AG09319 (cell line): ENCODE measurements at regions not wholly inside any gene's neighbourhood (a gene's known extent, or its start where the extent isn't known, plus 50 kb on each side); places are given as distances from the start of the nearest gene placed in this dataset.

Experiments
- DNase-seq: peaks from one replicate; pipeline ENCODE4 v3.0.0-alpha.2; 2010; ENCODE audit warnings: low read depth; ENCODE audit errors: extremely low read depth
- TF ChIP-seq, protein P1 (sequence below): IDR thresholded peaks from 2 replicates; pipeline ENCODE4 v1.5.1; 2011; ENCODE audit warnings: low read depth, mild to moderate bottlenecking, inconsistent platforms, low read length, moderate library complexity

DNA sequence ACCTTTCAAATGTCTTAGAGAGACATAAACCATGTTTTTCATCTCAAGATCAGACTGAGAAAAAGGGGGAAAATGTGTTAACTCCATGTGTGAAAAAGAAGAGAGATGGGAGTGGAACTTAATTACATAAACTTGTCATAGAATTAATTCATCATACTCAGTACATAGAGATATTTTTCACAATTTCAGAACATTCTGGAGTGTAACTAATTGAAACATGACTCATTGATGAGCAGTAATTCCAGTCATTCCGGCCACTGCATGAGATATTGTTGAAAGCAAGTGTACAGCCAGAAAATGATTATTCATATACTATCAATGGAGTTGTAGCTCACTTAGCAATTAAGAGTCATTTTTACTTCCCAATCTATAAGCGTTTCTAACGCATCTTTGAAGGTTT is 739.3 kb downstream of the LTN1 start:
- TF ChIP-seq, protein P1, sequence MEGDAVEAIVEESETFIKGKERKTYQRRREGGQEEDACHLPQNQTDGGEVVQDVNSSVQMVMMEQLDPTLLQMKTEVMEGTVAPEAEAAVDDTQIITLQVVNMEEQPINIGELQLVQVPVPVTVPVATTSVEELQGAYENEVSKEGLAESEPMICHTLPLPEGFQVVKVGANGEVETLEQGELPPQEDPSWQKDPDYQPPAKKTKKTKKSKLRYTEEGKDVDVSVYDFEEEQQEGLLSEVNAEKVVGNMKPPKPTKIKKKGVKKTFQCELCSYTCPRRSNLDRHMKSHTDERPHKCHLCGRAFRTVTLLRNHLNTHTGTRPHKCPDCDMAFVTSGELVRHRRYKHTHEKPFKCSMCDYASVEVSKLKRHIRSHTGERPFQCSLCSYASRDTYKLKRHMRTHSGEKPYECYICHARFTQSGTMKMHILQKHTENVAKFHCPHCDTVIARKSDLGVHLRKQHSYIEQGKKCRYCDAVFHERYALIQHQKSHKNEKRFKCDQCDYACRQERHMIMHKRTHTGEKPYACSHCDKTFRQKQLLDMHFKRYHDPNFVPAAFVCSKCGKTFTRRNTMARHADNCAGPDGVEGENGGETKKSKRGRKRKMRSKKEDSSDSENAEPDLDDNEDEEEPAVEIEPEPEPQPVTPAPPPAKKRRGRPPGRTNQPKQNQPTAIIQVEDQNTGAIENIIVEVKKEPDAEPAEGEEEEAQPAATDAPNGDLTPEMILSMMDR: no peak
- no peak for DNase-seq

DNA sequence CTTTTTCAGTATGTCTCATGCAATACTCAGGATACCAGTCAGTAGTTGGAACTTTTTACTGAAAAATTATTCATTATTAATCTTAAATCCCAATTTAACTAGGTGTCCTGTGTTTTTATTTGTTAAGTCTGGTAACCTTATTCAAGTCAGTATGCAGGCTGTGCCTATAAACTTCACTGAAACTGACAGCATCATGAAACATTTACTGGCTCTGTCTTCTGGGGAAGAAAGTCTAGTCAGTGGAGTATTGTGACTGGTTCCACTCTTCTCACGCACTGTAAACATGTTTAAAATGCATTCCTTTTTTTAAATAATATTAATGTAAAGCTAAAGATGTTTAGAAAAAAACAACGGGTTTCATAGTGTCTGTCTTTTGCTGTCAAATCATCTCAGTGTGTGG is 739.7 kb downstream of the LTN1 start:
- TF ChIP-seq, protein P1: no peak
- no peak for DNase-seq

DNA sequence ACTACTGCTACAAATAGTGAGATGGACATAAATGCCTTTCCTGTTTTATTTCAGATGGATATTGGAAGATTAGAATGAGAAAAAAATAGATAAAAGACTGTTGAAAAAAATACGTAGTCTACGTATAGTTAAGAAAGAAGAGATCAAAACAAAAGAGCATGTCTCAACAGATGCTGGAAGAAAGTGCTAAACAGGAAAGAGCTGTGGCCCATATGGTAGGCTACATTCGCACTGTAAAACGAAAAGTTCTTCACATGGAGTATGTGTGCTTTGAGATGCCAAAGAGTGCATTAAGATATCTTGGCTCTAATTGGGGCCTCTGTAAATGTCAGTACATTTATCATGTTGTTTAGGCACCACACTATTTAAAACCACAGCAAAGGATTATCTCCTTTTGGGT is 741.7 kb downstream of the LTN1 start:
- DNase-seq: no peak
- TF ChIP-seq, protein P1: no peak

DNA sequence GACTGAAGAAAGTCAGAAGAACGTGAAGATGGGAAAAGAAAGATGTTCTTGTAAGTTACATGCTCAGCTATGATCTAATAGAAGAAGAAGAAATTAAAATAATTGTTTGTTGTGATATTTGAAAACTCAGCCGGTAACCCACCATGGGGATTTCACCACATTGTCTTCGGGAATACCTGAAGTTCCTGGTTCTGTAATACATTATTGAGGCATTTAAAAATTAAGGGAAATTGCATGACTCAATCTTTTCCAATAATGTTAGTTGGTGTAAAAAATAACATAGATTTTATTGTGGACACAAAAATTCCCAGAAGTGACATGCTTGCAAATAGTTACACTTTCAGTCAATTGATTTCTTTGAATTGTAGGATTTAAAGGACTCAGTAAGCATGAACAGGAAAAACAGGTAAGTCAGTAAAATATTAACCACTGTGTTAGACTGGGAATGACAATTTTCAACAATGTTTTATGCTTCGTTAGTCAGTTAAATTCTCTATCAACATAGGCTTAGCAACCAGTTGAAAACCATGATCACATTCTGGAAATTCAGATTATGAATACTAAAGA is 745.1 kb downstream of the LTN1 start:
- no peak for DNase-seq
- TF ChIP-seq, protein P1: no peak

DNA sequence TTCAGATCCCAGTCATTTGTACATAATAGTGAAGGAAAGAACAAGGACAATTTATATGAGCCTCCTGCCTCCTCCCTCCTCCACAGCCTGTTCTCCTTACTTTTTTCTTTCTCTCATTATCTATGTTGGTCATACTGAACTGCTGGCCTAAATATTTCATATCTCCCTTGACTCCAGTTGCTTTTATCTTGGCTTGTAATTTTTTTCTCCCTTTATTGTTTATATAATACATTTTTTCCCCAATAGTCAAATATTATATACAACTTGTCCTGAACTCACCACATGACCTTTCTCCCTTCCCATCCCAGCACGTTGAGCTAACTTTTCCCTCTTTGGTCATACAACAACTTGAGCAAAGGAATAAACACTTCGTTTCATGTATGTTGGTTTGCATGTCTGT is 752.1 kb downstream of the LTN1 start:
- TF ChIP-seq, protein P1: no peak
- DNase-seq: no peak

DNA sequence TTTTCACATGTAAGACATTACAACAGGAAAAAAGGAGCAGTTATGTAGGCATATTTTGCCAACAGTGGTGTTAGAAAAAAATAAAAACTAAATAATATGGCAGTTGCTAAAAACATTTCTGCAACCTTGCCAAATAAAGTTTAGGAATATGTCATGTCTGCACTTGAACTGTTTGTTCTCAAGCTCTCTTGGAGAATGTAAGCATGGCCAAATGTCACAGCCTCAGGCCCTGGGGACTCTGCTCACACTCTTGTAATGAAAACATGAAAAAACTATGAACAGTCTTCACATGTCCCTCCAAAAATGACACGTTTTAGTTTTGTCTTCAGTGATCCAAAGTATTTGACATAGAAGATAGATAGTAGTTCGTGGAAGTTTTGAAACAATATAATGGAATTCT is 753.3 kb downstream of the LTN1 start:
- DNase-seq: no peak
- TF ChIP-seq, protein P1: no peak

DNA sequence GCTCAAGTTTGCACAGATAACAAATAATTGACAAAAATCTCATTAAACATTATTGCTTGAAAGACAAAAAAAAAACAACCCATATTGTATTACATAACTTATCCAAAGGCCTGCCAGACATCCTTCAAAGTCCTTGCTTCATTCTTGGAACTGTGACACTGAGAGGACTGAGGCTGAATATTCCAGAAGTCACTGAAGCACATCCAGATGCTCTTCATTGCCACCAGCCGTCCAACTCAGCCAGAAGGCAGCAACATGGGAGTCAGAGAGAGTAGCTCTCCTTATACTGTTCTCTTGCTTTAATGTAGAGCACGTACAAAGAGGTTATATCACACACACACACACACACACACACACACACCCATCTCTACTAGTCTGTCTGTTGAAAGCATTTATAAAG is 755.0 kb downstream of the LTN1 start:
- TF ChIP-seq, protein P1: no peak
- no peak for DNase-seq
